ENCODE measurements at regions not wholly inside any gene's neighbourhood (a gene's known extent, or its start where the extent isn't known, plus 50 kb on each side); places are given as distances from the start of the nearest gene placed in this dataset.

DNA sequence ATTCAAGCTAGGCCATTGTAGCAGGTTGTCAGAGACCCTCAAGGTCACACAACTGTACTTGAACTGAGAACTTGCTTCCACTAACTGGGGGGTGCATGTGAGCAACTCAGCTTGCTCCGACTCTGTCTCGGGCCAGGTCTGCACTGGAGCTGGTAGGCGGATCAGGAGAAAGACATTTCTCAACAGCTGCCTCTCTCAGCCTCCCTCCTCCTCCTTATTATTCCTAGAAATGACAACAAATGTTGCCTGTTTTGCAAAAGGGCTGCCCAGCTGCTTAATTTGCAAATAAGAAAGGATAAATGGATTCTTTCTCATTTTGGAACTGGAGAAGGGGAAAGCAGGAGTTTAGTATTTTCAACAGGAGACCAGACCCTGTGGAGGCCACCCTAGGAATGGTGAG, 140.5 kb downstream of the RHOU start:
- intact Hi-C loops (cut with DNase I; ENCODE audit: low total_unique reads): no loop called here
- Histone ChIP-seq H3K36me3 (no peaks in the 10 kb centered on the region), H3K27ac (no peak overlapping the region), H3K27me3 (no peaks in the 10 kb centered on the region), H3K4me1 (no peaks in the 10 kb centered on the region), H3K4me3 (no peak overlapping the region), H3K9me3 (no peaks in the 10 kb centered on the region)
- in situ Hi-C loops (cut with MboI; ENCODE audit: low sequenced_read_pairs in 4 of 4): no loop called here
- no peak for DNase-seq
- TF ChIP-seq, protein P1, sequence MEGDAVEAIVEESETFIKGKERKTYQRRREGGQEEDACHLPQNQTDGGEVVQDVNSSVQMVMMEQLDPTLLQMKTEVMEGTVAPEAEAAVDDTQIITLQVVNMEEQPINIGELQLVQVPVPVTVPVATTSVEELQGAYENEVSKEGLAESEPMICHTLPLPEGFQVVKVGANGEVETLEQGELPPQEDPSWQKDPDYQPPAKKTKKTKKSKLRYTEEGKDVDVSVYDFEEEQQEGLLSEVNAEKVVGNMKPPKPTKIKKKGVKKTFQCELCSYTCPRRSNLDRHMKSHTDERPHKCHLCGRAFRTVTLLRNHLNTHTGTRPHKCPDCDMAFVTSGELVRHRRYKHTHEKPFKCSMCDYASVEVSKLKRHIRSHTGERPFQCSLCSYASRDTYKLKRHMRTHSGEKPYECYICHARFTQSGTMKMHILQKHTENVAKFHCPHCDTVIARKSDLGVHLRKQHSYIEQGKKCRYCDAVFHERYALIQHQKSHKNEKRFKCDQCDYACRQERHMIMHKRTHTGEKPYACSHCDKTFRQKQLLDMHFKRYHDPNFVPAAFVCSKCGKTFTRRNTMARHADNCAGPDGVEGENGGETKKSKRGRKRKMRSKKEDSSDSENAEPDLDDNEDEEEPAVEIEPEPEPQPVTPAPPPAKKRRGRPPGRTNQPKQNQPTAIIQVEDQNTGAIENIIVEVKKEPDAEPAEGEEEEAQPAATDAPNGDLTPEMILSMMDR (IDR thresholded peaks at IDR 0.05 in 4 of 5, conservative IDR thresholded peaks at IDR 0.05 in 1 of 5): no peak
- no peak for TF ChIP-seq POLR2A (IDR thresholded peaks at IDR 0.05)
- no peak for ATAC-seq

DNA sequence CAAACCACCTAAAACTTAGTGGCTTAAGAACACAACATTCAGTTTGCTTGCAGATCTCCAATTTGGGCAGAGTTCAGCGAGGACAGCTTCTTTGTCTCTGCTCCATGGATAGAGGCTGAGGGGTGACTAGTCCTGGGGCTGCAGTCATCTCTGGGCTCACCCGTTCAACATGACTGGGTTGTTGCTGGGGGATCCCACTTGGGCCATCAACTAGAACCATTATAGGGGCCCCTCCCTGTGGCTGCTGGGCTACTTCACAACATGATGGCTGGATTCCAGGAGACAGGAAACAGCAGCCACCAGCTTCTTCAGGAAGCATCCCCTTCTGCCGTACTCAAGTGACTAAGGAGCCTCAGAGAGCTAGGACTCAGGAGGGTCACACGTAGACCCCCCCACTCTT, 140.9 kb downstream of the RHOU start:
- in situ Hi-C loops (cut with MboI; ENCODE audit: low sequenced_read_pairs in 4 of 4): no loop called here
- no peaks in the 10 kb centered on the region for H3K4me1 ChIP-seq
- no peak overlapping the region for H3K4me3 ChIP-seq
- TF ChIP-seq, protein P1 (IDR thresholded peaks at IDR 0.05 in 4 of 5, conservative IDR thresholded peaks at IDR 0.05 in 1 of 5): no peak
- TF ChIP-seq POLR2A (IDR thresholded peaks at IDR 0.05): no peak
- H3K36me3 ChIP-seq: no peaks in the 10 kb centered on the region
- DNase-seq (no peak), ATAC-seq (no peak)
- intact Hi-C loops (cut with DNase I; ENCODE audit: low total_unique reads): no loop called here
- no peaks in the 10 kb centered on the region for H3K9me3 ChIP-seq
- H3K27ac ChIP-seq: no peak overlapping the region
- no peaks in the 10 kb centered on the region for H3K27me3 ChIP-seq

GRCh38 chr1:228879164-228879563, 143.9 kb downstream of the RHOU start:
- ATAC-seq (no peak), DNase-seq (no peak)
- Histone ChIP-seq H3K9me3 (no peaks in the 10 kb centered on the region), H3K36me3 (no peaks in the 10 kb centered on the region), H3K27ac (no peak overlapping the region), H3K4me1 (no peaks in the 10 kb centered on the region), H3K4me3 (no peak overlapping the region), H3K27me3 (no peaks in the 10 kb centered on the region)
- in situ Hi-C loops (cut with MboI; ENCODE audit: low sequenced_read_pairs in 4 of 4): no loop called here
- TF ChIP-seq, protein P1 (IDR thresholded peaks at IDR 0.05 in 4 of 5, conservative IDR thresholded peaks at IDR 0.05 in 1 of 5): no peak
- TF ChIP-seq POLR2A (IDR thresholded peaks at IDR 0.05): no peak
- intact Hi-C loops (cut with DNase I; ENCODE audit: low total_unique reads): no loop called here

GRCh38 chr1:228882041-228882770, 146.9 kb downstream of the RHOU start:
- in situ Hi-C loops (cut with MboI; ENCODE audit: low sequenced_read_pairs in 4 of 4) (no loop called here), intact Hi-C loops (cut with DNase I; ENCODE audit: low total_unique reads) (no loop called here)
- no peaks in the 10 kb centered on the region for H3K9me3 ChIP-seq
- no peak for TF ChIP-seq POLR2A (IDR thresholded peaks at IDR 0.05)
- TF ChIP-seq, protein P1 (IDR thresholded peaks at IDR 0.05 in 4 of 5, conservative IDR thresholded peaks at IDR 0.05 in 1 of 5): no peak
- H3K36me3 ChIP-seq: no peaks in the 10 kb centered on the region
- H3K4me1 ChIP-seq: no peaks in the 10 kb centered on the region
- ATAC-seq (no peak), DNase-seq (no peak)
- no peak overlapping the region for H3K4me3 ChIP-seq
- no peaks in the 10 kb centered on the region for H3K27me3 ChIP-seq
- no peak overlapping the region for H3K27ac ChIP-seq

All from gastrocnemius medialis (tissue), 4 donors.